Keratinocyte (primary cell): ENCODE measurements at regions not wholly inside any gene's neighbourhood (a gene's known extent, or its start where the extent isn't known, plus 50 kb on each side); places are given as distances from the start of the nearest gene placed in this dataset.

Experiments used
- DNase-seq: peaks from one replicate; pipeline ENCODE4 v3.0.0-alpha.2; 2011; ENCODE audit warnings: low read depth, missing footprints, low spot score
- FAIRE-seq: peaks from 2 replicates; lab custom pipeline; 2011; peaks lifted over from hg19 to GRCh38; lab: Jason Lieb, UNC
- H2AFZ ChIP-seq: 2 replicates; pipeline ENCODE4 v1.6.0; 2012; ENCODE audit warnings: low read length, control low read depth, inconsistent platforms; ENCODE audit not compliant: control insufficient read depth
- H3K27ac ChIP-seq: 2 replicates; pipeline ENCODE4 v1.5.1; 2011; ENCODE audit warnings: low read length; ENCODE audit not compliant: control insufficient read depth, insufficient read depth
- H3K27me3 ChIP-seq: 3 replicates; pipeline ENCODE4 v1.6.0; 2011; ENCODE audit warnings: low read length; ENCODE audit not compliant: control insufficient read depth, insufficient read depth; ENCODE audit errors: extremely low read depth
- H3K36me3 ChIP-seq, 2 experiments: 2 replicates in 1 of 2; 3 replicates in 1 of 2; pipeline ENCODE4 v1.5.1; 2011; ENCODE audit warnings: low read length in 2 of 2, mild to moderate bottlenecking in 1 of 2; ENCODE audit not compliant: control insufficient read depth in 2 of 2, insufficient read depth in 2 of 2; ENCODE audit errors: extremely low read depth in 1 of 2
- H3K4me1 ChIP-seq: 3 replicates; pipeline ENCODE4 v1.5.1; 2011; ENCODE audit warnings: low read length; ENCODE audit not compliant: control insufficient read depth, insufficient read depth; ENCODE audit errors: extremely low read depth
- H3K4me2 ChIP-seq: 3 replicates; pipeline ENCODE4 v1.6.0; 2011; ENCODE audit warnings: low read depth, low read length; ENCODE audit not compliant: control insufficient read depth, insufficient read depth; ENCODE audit errors: extremely low read depth
- H3K4me3 ChIP-seq, 3 experiments: fragments of 200-600 bp in 1 of 3; sonication (generic) in 1 of 3; 2 replicates in 2 of 3; 3 replicates in 1 of 3; pipeline ENCODE4 v1.5.1; 2011 to 2016; ENCODE audit warnings: low read length in 3 of 3, mild to moderate bottlenecking in 3 of 3, control low read depth in 2 of 3, inconsistent platforms in 1 of 3, low read depth in 1 of 3, mixed read lengths in 1 of 3, mixed run types in 1 of 3, moderate library complexity in 1 of 3; ENCODE audit not compliant: control insufficient read depth in 2 of 3, insufficient read depth in 2 of 3; ENCODE audit errors: extremely low read depth in 1 of 3
- H3K79me2 ChIP-seq: 2 replicates; pipeline ENCODE4 v1.6.0; 2012; ENCODE audit warnings: low read length; ENCODE audit not compliant: control insufficient read depth, insufficient read depth
- H3K9ac ChIP-seq: 3 replicates; pipeline ENCODE4 v1.6.0; 2011; ENCODE audit warnings: low read length; ENCODE audit not compliant: control insufficient read depth, insufficient read depth; ENCODE audit errors: extremely low read depth
- H3K9me1 ChIP-seq: 3 replicates; pipeline ENCODE4 v1.6.0; 2011; ENCODE audit warnings: low read length; ENCODE audit not compliant: control insufficient read depth, insufficient read depth; ENCODE audit errors: extremely low read depth
- H3K9me3 ChIP-seq: 2 replicates; pipeline ENCODE4 v1.5.1; 2012; ENCODE audit warnings: low read depth, low read length; ENCODE audit not compliant: control insufficient read depth
- H4K20me1 ChIP-seq: 3 replicates; pipeline ENCODE4 v1.6.0; 2011; ENCODE audit warnings: low read length; ENCODE audit not compliant: control insufficient read depth, insufficient read depth; ENCODE audit errors: extremely low read depth
- CTCF ChIP-seq, 3 experiments: IDR thresholded peaks in 1 of 3; conservative IDR thresholded peaks in 1 of 3; optimal IDR thresholded peaks in 1 of 3; 2 replicates in 2 of 3; 3 replicates in 1 of 3; pipeline versions ENCODE3 to v1.5.1; 2011; ENCODE audit warnings: low read length in 3 of 3, mild to moderate bottlenecking in 3 of 3, moderate library complexity in 2 of 3, control low read depth in 1 of 3, inconsistent platforms in 1 of 3; ENCODE audit not compliant: insufficient read depth in 2 of 3; ENCODE audit errors: extremely low read depth in 1 of 3
- EZH2 ChIP-seq: IDR thresholded peaks from one replicate; pipeline ENCODE4 v1.6.1; 2012; ENCODE audit warnings: inconsistent platforms, mild to moderate bottlenecking, low read length, moderate library complexity
- dilution Hi-C: fragments of 300-500 bp; cut with MboI; formaldehyde crosslinking; loops from one replicate; pipeline ENCODE4 v1.7.0; 2020; ENCODE audit warnings: low sequenced_read_pairs; ENCODE audit not compliant: extremely low pct_ligation_motif_present

- no peak overlapping the region for H3K9ac ChIP-seq
- H3K27me3 ChIP-seq: no peaks in the 10 kb centered on the region
- no peaks in the 10 kb centered on the region for H3K9me1 ChIP-seq
- H3K4me2 ChIP-seq: no peak overlapping the region
- FAIRE-seq (no peak), DNase-seq (no peak)
- H3K27ac ChIP-seq: no peak overlapping the region
- dilution Hi-C loops: no loop called here
- no peaks in the 10 kb centered on the region for H3K79me2 ChIP-seq
- TF ChIP-seq CTCF (optimal IDR thresholded peaks at IDR 0.05 in 1 of 3, IDR thresholded peaks at IDR 0.05 in 1 of 3, conservative IDR thresholded peaks at IDR 0.05 in 1 of 3; ENCODE audit: extremely low read depth in 1 of 3, insufficient read depth in 2 of 3, low read length in 3 of 3) (no peak), EZH2 (no peak)
- H3K4me3 ChIP-seq: no peak overlapping the region
- H3K9me3 ChIP-seq: no peaks in the 10 kb centered on the region
- no peaks in the 10 kb centered on the region for H3K36me3 ChIP-seq
- H2AFZ ChIP-seq: no peak overlapping the region
- no peaks in the 10 kb centered on the region for H3K4me1 ChIP-seq
- no peaks in the 10 kb centered on the region for H4K20me1 ChIP-seq
Observed at GRCh38 chr13:103324641-103325040, 258.4 kb upstream of the SLC10A2 start.

- DNase-seq (no peak), FAIRE-seq (no peak)
- Histone ChIP-seq H3K9me1 (no peaks in the 10 kb centered on the region), H3K4me3 (no peak overlapping the region), H4K20me1 (no peaks in the 10 kb centered on the region), H3K27ac (no peak overlapping the region), H3K4me2 (no peak overlapping the region), H2AFZ (no peak overlapping the region), H3K4me1 (no peaks in the 10 kb centered on the region), H3K79me2 (no peaks in the 10 kb centered on the region), H3K9ac (no peak overlapping the region), H3K36me3 (no peaks in the 10 kb centered on the region), H3K9me3 (no peaks in the 10 kb centered on the region), H3K27me3 (no peaks in the 10 kb centered on the region)
- dilution Hi-C loops: no loop called here
- TF ChIP-seq CTCF (optimal IDR thresholded peaks at IDR 0.05 in 1 of 3, IDR thresholded peaks at IDR 0.05 in 1 of 3, conservative IDR thresholded peaks at IDR 0.05 in 1 of 3; ENCODE audit: extremely low read depth in 1 of 3, insufficient read depth in 2 of 3, low read length in 3 of 3) (no peak), EZH2 (no peak)
Observed at GRCh38 chr13:103315711-103316110, 249.5 kb upstream of the SLC10A2 start.
